ENCODE measurements at regions not wholly inside any gene's neighbourhood (a gene's known extent, or its start where the extent isn't known, plus 50 kb on each side); places are given as distances from the start of the nearest gene placed in this dataset.

DNA sequence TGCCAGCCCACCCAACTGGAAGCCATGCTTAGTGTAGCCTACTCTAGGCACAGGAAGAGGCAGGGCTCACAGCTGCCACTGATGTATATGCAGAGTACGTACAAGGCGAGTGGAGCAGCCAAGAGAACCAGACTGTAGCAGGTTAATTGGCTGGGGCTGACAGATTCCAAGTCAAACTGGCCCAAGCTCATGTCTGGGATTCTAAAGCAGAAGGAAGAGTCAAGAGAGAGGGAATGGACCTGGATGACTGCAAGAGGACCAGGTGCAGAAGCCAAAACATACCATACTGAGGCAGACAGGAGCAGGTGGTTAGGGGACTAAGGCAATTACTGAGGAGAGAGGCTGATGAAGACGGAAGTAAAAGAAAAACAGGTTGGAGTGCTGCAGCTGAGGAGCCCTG is 51.3 kb upstream of the LRRN2 start:
- DNase-seq, result no peak

DNA sequence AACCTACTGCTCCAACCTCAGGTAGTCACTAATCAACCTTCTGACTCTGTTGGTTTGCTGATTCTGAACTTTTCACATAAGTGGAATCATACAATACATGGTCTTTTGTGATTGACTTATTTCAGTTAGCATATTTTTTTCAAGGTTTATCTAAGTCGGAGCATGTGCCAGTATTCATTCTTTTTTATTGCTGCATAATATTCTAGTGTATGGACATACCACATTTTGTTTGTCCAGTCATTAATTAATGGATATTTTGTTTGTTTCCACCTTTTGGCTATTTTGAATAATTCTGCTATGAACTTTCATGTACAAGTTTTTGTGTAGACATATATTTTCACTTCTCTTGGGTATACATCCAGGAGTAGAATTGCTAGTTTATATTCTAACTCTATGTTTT is 53.0 kb upstream of the LRRN2 start:
- DNase-seq, result no peak

DNA sequence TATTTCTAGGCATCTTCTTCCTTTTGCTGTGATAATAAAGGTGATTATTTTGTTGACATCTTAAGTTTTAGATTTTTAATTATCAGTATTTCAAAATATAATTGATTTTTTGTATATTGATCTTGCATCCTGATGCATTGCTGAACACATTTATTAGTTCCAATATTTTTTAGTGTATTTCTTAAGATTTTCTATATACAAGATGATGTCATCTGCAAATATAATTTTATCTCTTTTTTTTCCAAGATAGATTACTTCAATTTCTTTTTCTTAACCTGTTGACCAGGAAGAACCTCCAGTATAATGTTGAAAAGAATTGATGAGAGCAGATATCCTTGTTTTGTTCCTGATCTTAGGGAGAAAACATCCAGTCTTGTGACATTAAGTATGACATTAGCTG is 54.8 kb upstream of the LRRN2 start:
- DNase-seq, result no peak

DNA sequence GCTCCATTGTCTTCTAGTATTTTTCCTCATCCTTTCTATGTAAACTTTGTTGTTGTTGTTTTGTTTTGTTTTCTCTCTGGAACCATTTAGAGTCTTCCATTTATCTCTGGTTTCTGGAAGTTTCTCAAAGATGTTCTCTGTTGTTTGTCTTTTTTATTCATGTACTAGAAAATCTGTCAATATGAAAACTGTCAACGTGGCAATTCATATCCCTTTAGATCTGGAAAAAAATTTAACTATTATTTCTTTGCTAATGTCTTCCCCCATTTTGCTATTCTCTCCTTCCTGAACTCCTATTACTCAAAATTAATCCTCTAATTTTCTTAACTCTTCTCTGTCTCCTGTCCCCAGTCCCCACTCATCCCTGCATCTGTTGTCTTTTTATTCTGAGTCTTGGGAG is 55.9 kb upstream of the LRRN2 start:
- DNase-seq, result no peak

DNA sequence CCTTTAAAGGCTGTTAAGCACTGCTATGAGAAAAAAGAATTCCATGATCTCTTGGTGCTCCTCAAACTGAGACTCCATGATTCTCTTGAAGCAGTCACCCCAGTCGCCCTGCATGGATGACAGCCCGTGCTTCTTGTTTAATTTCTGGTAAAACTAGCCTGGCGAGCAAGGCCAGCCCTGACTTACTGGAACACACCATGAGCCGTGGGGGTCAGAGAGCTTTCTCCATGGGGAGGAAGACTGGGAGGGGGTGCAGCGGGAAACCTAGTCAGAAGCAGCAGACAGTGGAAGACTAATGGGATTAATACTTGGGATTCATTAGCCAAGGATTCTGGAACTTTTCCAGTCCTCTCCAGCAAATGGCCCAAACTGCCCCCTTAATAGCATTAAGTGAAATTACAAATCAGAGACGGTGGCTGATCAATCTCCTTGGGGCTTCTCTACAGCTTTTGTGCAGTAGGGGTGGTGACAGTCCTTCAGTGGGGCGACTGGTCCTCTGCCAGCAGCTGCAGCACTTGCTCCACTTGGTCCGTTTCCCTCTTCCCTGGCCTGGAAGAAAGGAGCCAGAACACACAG is 57.2 kb upstream of the LRRN2 start:
- no peak for DNase-seq

DNA sequence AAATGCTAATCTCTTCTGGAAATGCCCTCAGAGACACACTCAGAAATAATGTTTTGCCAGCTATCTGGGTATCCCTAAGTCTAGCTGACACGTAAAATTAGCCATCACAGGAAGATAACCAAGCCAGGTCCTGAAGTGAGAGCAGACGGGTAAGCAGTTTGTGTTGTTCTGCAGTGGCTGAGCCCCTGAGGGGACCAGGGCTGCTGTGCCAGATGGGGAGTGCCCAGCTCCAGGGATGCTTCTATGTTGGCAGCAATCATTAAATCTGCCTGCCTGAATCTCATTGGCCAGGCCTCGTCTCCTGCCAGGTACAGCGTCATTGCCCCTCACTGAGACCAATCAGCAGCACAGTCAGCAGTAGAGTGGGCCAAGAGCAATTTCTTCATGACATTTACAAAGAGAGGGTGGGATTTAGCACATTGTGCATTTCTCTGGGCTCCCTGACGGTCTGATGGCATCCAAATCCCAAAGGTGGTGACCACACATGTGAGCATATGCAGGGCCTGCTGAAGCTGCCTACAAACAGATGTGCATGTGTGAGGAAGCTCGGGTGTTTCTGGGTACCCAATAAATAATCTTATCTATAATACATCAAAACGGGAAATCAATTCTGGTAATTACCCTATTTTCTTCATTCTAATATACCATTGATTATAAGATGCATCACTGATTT is 58.7 kb upstream of the LRRN2 start:
- no peak for DNase-seq

DNA sequence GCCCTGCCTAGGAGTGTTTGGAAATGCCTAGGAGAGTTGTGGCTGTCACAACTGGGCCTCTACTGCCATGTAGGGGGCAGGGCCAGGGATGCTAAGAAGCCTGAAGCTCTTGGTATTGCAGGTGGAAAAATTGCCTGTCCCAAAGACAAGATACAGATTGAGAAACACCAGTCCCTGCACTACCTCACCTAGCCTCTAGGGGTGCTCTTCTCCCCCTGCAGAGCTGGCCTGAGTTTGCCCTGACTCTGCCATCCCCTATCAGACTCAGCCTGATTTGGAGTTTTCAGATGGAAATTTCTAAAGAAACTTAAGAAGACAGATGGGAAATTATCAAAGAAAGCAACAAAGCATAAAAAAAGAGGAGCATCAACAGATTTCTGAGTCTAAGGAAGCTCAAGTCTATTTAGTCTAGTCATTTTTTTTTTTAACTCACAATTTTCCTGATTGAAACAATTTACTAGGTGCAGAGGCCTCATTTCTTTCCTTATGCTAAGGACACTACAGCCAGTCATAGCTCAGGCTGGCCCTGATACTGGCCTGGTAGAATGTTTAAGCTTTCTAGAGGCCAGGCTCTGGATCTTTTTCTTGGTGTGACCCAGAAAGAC is 61.4 kb upstream of the LRRN2 start:
- peak; percentile 41 to 54 for DNase-seq

DNA sequence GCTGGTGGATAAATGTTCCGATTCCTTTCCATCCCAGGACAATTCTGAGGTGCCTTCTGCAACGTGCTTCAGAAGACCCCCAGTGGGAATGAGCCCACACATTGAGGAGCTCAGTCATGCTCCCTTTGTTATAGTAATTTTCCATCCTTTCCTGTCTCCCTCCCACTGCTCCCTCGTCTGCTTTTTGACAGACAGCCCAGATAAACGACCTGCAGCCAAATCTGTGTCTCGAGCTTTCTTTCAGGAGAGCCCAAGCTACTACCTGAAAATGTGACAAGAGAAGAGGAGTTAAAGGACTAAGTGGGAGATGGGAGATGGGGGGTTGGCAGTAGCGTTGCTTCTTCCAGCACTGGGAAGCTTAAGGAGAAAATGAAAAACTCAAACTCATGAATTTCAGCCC is 65.9 kb upstream of the LRRN2 start:
- no peak for DNase-seq

DNA sequence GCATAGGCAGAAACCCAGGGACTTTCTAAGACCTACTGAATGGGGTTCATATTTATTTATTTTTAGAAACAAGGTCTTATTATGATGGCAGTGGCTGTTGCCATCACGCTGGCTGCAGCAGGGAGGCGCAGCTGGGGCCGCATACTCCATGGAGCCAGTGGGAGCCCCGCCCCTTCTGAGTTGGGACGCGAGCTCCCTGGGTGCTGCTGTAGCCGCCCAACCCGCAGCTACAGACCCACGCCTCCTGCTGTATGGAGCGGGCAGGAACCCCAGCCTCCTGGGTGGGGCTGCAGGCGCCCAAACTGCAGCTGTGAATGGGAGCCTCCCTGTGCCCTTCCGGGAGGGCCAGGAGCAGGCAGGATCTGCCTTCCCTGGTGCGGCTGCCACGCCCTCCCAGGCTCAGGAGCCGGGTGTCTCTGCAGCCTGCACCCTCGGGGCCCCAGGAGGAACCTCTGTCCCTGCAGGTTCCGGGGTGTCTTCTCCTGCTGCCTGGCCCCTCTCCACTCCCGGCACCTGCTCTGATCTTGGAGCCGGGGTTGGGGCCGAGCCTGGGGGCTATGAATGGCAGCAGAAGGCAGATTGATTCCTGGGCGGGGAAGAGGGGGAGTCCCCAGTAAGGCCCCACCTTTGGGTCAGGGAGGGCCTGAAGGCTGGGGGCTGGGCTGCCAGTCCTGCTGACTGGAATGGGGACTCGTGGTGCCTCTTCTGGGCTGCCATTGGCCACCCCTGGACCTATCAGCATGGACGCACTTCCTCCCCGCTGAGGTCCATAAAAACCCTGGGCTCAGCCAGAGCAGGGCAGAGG is 66.5 kb upstream of the LRRN2 start:
- DNase-seq, result no peak

DNA sequence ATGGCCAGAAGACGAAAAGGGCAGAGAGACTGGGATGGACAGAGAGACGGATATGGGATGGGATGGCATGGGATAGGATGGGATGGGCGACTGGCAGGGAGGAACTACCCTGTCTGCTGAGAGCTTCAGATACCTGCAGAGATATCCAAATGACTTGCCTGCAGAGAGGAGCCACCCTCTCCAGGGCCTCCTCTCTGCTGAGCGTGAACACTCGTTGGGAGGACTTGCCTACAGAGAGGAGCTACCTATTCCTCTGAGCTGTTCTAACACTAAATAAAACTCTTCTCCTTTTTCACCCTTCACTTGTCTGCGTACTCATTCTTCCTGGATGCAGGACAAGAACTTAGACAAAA is 67.1 kb upstream of the LRRN2 start:
- no peak for DNase-seq

DNA sequence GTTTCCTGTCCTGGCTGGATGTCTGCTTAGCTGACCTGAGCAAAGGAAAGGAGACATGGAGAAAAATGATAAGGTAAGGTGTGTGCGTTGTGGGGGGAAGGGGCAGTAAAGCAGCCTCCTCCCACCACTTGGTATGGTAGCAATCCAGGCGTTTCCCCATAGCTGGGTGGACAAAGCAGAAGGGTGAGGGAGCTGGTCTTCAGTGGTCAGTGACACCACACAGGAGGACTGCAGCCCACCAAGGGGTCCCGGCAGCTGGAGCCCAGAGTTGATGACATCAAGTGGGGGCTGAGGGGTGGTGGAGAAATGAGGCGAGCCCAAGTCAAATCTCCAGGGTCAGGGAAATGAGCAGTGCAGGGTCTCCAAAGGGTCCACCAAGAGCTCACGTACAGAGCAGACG is 69.3 kb upstream of the LRRN2 start:
- no peak for DNase-seq

DNA sequence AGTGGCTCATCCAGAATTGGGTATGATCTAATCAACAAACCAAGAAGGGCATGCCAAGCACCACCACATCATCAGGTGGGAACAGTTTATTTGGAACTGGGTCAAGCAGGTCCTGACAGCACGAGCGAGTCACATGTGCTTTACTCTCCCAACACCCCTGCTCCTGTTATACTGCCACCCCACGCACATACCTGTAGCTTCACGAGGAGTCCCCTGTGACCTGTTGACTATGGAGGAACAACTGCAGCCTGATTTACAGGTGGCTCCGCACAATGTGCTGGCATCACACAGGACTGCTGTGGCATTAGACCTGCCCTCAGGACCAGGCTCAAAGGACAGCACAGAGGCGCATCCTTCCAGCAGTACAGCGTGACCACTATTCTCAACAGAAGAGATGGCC is 70.8 kb upstream of the LRRN2 start:
- no peak for DNase-seq

DNA sequence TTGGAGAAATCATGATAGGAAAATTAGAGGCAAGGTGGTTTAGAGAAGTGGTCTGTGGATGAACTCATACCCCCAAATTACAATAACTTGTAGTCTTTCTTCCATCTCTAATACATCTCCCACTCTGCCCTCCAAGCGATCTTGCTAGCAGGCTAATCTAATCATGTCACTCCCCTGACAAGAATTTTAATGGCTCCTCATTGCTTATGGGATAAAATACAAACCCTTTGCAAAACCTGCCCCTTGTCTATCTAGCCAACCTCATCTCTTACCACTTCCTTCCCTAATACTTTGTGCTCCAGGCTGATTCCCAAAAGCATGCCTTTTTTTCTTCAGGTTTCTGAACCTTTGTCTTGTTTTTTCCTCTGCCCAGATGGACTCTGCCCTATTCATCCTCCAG is 71.3 kb upstream of the LRRN2 start:
- no peak for DNase-seq

DNA sequence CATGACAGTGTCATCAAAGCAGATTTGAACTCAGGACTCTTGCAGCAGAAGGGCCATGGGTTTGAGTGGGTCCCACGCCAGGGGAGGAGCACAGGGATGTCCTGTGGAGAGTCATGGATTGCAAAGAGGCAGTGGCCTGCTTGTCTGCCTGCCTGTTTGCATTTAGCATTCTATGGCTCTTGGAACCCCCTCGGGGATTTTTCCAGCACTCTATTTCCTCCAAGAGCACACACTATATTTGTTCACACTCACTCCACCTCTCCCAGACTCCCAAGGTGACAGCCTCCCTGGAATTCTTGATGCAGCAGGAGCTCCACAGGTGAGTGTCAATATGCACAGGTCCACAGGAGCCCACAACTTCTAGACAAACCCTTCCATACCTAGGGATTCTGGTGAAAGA is 73.1 kb upstream of the LRRN2 start:
- no peak for DNase-seq

DNA sequence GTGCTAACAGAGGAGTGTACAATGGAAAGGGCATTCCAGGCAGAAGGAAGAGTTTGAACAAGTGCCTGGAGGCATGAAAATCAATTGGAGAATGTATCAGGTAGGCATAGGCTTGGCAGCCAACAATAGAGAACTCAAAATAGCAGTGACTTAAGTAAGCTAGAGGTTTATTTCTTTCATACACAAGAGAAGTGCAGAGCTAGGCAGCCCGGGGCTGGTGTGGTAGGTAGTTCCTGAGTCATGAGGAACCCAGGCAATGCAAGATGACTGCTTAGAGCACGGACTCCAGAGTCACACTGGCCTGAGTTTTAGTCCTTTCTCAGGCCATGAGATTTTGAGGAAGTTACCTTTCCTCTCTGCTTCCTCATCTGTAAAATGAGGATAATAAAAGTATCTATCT is 74.8 kb upstream of the LRRN2 start:
- DNase-seq, result no peak

DNA sequence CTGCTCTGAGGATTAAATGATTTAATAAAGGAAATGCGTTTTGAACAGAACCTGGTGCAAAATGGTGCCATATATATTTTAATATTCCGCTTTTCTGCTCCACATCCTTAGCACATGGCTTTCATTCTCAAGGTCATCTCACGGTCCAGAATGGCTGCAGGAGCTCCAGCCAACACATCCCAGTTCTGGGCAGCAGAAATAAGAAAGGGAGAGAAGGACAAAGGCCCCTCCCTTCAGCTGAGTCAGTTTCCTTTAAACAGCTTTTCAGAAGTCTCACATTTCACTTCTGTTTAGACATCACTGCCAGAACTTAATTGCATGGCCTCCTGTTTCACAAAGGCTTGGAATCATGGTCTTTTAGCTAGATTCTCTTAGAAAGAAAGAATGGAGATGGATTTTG is 75.2 kb upstream of the LRRN2 start:
- DNase-seq, result no peak

DNA sequence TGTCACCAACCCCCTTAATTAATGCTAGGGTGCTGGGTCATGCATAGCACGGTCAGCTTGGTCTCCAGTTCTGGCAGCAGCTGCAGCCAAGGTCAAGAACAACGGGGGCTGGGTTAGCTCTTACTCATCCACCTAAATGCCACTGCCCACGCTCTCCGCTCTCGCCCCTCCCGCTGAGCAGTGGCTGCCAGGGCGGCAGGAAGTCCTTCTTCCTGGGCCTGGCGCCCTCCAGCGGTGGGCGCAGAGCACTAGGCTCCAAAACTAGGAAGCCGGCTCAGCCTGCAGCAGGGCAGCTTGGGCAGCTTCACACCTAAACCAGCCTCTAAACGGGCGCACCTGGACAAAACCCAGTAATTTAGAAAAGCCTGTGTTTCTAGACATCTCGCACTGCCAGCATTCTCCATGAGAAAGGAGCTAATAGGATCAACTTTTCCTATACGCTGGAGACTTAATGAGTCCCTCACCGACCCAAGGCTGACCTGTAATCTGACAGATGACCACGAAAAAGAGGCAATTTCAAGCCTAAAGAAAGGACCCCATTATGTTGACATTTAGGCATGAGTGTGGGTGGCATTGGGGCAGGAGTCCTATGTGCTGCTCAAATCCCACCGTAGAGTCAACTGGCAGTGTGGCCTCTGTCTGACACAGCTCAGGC is 78.4 kb upstream of the LRRN2 start:
- peak; percentile 67 to 73 for DNase-seq

DNA sequence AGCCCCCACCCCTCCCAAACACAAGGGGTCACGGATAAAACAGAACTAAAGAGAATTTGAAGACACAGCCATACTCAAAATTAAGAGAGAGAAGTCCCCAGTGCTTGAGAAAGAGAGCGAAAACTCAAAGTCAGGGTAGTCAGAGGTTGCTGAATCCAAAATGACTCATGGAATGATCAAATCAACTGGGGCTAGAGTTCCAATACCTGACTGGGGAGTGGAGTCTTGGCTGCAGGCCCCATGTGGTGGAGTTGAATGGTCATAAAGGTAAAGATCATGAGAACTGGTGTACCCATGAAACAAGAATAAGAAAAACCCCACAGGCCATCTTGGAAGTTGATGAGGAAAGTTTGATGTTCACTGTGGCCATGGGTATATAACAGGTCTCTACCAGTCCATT is 84.5 kb upstream of the LRRN2 start:
- DNase-seq, result no peak

DNA sequence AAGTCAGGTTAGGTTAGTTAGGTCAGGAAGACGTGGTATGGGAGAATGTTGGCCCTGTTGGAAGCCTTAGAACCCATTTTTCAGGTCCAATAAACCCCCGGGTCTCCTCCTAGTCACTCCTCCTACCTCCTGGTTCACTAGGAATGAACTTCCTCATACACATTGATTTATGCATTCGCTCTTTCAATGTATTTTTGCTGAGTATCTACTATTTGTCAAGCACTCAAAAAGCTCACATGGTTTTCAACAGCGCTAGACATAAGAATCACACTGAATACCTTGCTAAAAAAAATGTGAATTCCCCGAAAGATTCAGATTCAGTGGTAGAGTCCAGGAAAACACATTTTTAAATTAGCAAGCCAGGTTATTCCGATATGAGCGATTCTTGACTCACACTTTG is 85.8 kb upstream of the LRRN2 start:
- DNase-seq, result no peak

DNA sequence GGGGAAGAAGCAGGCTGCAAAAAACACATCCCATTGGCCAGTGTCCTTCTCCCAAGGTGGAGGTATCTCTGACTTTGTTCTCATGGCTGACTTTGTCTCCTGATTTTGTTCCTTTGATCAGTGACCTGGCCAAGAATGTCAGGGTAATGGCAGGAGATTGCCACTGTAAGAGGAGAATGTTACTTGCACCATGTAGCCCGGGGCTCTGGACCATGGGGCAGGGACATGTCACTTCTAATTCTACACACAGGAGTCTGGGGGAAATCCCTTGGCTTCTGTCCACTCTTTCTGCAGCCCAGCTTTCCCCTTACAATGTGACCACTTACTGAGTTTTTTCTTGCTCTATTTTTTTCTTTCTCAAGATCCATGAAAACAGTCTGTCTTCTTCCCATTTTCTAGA is 87.7 kb upstream of the LRRN2 start:
- DNase-seq, result no peak

DNA sequence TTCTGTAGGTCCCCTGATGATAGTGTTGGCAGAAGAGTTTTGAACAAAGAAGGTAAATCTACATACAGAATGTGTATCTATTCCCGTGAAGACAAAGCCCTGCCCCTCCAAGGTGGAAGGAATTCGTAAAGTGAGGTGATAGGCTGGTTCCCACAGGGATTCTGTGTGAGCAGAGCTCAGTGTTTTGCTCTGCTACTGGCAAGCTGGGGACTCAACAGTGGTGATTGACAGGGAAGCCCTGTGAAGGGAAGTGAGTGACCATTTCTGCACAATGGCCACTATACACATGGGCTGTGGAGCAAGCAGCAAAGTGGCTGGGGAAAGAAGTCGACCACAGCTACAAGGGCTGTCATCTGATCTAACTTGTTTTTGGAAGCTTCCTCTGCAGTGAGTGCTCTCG is 90.0 kb upstream of the LRRN2 start:
- no peak for DNase-seq

DNA sequence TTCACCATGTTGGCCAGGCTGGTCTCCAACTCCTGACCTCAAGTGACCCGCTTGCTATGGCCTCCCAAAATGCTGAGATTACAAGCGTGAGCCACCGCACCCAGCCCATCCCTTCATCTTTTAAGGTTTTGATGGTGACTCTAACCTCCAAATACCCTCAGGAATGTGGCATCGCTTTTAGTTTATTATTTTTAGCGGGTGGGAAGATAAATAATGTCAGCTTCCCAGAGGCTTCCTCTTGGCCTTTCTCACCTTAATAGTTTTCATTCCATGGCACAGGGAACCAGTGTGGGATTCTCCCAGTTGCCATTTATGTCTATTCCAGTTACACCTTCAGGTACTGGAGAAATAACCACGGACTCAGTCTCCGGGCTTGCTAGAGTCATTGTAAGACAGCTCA is 92.1 kb upstream of the LRRN2 start:
- DNase-seq, result no peak

DNA sequence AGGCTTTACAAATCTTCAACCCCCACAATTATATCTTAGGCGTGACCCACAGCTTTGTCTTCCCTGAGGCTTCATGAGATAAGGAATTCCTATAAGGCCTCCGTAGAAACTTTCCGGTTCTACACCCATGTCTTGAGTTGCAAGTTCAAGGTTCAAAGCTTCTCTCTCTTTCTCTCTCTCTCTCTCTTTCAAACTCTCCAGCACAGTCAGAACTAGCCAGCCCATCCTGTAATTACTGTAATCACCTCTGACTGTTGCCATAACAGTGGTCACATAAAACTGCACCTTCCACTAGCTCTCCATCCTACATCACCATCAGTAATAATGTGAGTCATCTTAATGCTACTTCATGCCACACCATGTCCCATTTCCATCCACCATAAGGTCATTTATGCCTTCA is 90.0 kb upstream of the NFASC start:
- DNase-seq, result no peak

Measured in activated CD4-positive, alpha-beta T cell treated with anti-CD3 and anti-CD28 coated beads, Interleukin-2, amount 50 U/mL, for 48 hours (primary cell).